ENCODE measurements at regions not wholly inside any gene's neighbourhood (a gene's known extent, or its start where the extent isn't known, plus 50 kb on each side); places are given as distances from the start of the nearest gene placed in this dataset.
"Not testable (repeated sequence)": the region's sequence is repeated elsewhere in the genome, so short reads cannot be mapped to it uniquely, and the experiment has no call there.

- TF ChIP-seq CTCF (IDR thresholded peaks at IDR 0.05; ENCODE audit: insufficient read depth, low read depth, low read length, missing control alignments): no peak
Measured at GRCh38 chr1:104100115-104100514, 350.4 kb downstream of the AMY1C start.

DNA sequence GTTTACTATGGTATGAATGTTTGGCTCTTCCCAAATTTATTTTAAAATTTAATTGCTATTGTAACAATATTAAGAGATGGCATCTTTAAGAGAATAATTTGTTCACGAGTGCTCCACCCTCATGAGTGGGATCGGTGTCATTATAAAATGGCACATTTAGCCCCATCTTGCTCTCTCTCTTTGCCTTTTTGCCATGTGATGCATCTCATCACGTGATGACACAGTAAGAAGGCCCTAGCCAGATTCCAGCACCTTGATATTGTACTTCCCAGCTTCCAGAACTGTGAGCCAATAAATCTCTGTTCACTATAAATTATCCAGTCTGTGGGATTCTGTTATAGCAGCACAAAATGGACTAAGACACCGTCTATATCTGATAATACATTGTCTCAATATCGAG is 355.8 kb downstream of the AMY1C start:
- no peak overlapping the region for H3K4me3 ChIP-seq (ENCODE audit: low read depth, low read length)
- no peak for TF ChIP-seq CTCF (IDR thresholded peaks at IDR 0.05; ENCODE audit: insufficient read depth, low read depth, low read length, missing control alignments)
- no peak for DNase-seq (ENCODE audit: low read depth)

More at GRCh38 chr1:104100115-104100514, 350.4 kb downstream of the AMY1C start:
- no peak for DNase-seq (ENCODE audit: low read depth)
- H3K4me3 ChIP-seq (ENCODE audit: low read depth, low read length): no peak overlapping the region

GRCh38 chr1:104120525-104120924 is 370.8 kb downstream of the AMY1C start:
- DNase-seq (ENCODE audit: low read depth): no peak
- TF ChIP-seq CTCF (IDR thresholded peaks at IDR 0.05; ENCODE audit: insufficient read depth, low read depth, low read length, missing control alignments): no peak
- no peak overlapping the region for H3K4me3 ChIP-seq (ENCODE audit: low read depth, low read length)

GRCh38 chr1:104121271-104121670 is 371.6 kb downstream of the AMY1C start:
- no peak overlapping the region for H3K4me3 ChIP-seq (ENCODE audit: low read depth, low read length)
- DNase-seq (ENCODE audit: low read depth): no peak
- no peak for TF ChIP-seq CTCF (IDR thresholded peaks at IDR 0.05; ENCODE audit: insufficient read depth, low read depth, low read length, missing control alignments)

DNA sequence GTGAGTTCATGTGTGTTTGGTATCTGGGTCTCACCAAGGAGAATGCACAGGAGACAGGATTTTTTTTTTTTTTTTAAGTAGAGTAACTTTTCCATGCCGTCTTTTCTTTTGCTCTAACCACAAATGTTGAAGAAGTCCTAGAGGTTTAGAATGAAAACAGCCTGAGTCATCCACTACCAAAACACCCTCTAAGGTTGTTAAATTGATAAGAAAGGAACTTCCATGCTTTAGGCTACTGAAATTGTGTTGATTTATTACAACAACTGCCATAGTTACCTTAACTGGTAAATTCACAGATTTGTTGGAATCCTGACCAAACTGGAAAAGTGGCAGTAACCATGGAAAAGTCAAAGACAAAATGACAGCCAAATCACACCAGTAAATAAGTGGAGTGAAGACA is 375.6 kb downstream of the AMY1C start:
- no peak overlapping the region for H3K4me3 ChIP-seq (ENCODE audit: low read depth, low read length)
- TF ChIP-seq CTCF (IDR thresholded peaks at IDR 0.05; ENCODE audit: insufficient read depth, low read depth, low read length, missing control alignments): no peak
- DNase-seq (ENCODE audit: low read depth): no peak

DNA sequence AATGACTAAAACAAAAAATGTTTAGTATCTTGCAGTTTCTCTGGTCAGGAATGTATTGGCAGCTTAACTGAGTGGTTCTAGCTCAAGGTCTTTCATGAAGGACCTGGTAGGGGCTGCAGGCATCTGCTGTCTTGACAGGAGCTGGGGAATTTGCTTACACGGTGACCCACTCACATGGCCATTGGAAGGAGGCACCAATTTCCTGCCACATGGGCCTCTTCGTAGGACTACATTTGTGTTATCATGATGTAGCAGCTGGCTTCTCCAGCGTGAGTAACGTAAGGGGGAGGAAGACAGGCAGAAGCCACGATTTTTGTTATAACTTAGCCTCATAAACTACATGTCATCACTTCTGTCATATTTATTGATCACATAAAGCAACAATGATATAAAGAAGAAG is 376.3 kb downstream of the AMY1C start:
- H3K4me3 ChIP-seq (ENCODE audit: low read depth, low read length): no peak overlapping the region
- TF ChIP-seq CTCF (IDR thresholded peaks at IDR 0.05; ENCODE audit: insufficient read depth, low read depth, low read length, missing control alignments): no peak
- no peak for DNase-seq (ENCODE audit: low read depth)

- no peak overlapping the region for H3K4me3 ChIP-seq (ENCODE audit: low read depth, low read length)
- peak; percentile 31 for DNase-seq (ENCODE audit: low read depth)
- peak; percentile 29 for TF ChIP-seq CTCF (IDR thresholded peaks at IDR 0.05; ENCODE audit: insufficient read depth, low read depth, low read length, missing control alignments)
Measured at GRCh38 chr1:104132382-104132973, 382.8 kb downstream of the AMY1C start.

- DNase-seq (ENCODE audit: low read depth); H3K4me3 ChIP-seq (ENCODE audit: low read depth, low read length): not testable (repeated sequence)
Measured at GRCh38 chr1:104135036-104135435, 385.3 kb downstream of the AMY1C start.

Measured in GM12865 (cell line).